Peyer's patch (tissue), 4 donors: ENCODE measurements at regions not wholly inside any gene's neighbourhood (a gene's known extent, or its start where the extent isn't known, plus 50 kb on each side); places are given as distances from the start of the nearest gene placed in this dataset.

Experiments used
- CTCF ChIP-seq, 6 experiments: fragments of 450-650 bp in 4 of 6; fragments of 200-600 bp in 2 of 6; sonication (generic) in 1 of 6; IDR thresholded peaks; one replicate each; pipeline ENCODE4 v1.5.1; 2017 to 2019; ENCODE audit warnings: antibody characterized with exemption in 6 of 6, mild to moderate bottlenecking in 3 of 6, moderate library complexity in 1 of 6
- POLR2A ChIP-seq, 2 donors: fragments of 450-650 bp; IDR thresholded peaks; one replicate each; pipeline ENCODE4 v1.5.1; 2017; ENCODE audit warnings: antibody characterized with exemption in 2 of 2, mild to moderate bottlenecking in 2 of 2, moderate library complexity in 2 of 2

DNA sequence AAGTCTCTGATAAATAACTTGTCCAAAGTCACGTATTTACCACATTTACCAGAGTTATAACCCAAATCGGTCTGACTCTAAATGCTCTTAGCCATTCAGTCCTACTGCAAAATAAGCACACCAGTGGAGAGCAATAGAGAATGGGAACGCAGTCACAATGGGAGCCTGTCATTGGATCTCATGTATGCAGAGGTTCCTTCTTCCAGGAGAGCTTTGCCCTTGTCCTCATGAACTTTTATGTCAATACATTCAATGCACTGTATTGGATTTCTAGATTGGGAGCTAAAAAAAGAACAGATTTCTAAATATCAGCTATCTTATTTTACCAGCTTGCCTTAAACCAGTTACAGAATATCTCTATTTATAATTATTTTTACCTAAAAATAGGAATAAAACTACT, 149.1 kb upstream of the CXXC4 start:
- TF ChIP-seq CTCF (IDR thresholded peaks at IDR 0.05) (no peak), POLR2A (IDR thresholded peaks at IDR 0.05) (no peak)
